ENCODE measurements at regions not wholly inside any gene's neighbourhood (a gene's known extent, or its start where the extent isn't known, plus 50 kb on each side); places are given as distances from the start of the nearest gene placed in this dataset.

- TF ChIP-seq CTCF (conservative IDR thresholded peaks at IDR 0.05): no peak
- H3K27me3 ChIP-seq (ENCODE audit: insufficient read depth, low read length): no peaks in the 10 kb centered on the region
- H3K18ac ChIP-seq (ENCODE audit: insufficient read length, low read depth, low read length): no peak overlapping the region
- H4K8ac ChIP-seq (replicated peaks; ENCODE audit: insufficient read length, low read depth, low read length): no peak overlapping the region
- H4K20me1 ChIP-seq (ENCODE audit: control insufficient read depth, insufficient read depth, insufficient read length): no peaks in the 10 kb centered on the region
- H3K23ac ChIP-seq (ENCODE audit: insufficient read length, low read depth, low read length): no peak overlapping the region
- H3K79me2 ChIP-seq (ENCODE audit: insufficient read depth, low read length): no peaks in the 10 kb centered on the region
- H3T11ph ChIP-seq (ENCODE audit: low read length): no peak overlapping the region
- H3K14ac ChIP-seq (ENCODE audit: insufficient read depth, low read length): no peak overlapping the region
- no peaks in the 10 kb centered on the region for H3K79me1 ChIP-seq (ENCODE audit: insufficient read depth, low read depth, low read length, poor library complexity, severe bottlenecking)
- peaks cover 0 to 3% of the 10 kb centered on the region in 2 experiments; a peak in 3 of 5 replicates for H3K9me3 Mint-ChIP-seq
- WGBS (ENCODE audit: extremely low coverage, insufficient read length, low lambda C conversion rate): no CpG with 5 or more reads among the region's 1 CpG
- no peak overlapping the region for H3K27ac ChIP-seq (ENCODE audit: insufficient read length, low read depth, low read length)
- H2AK5ac ChIP-seq (ENCODE audit: insufficient read length, low read length): no peak overlapping the region
- H3K9me3 ChIP-seq (ENCODE audit: control insufficient read depth, low read depth, low read length): no peaks in the 10 kb centered on the region
- H4K91ac ChIP-seq (ENCODE audit: insufficient read length, low read depth, low read length): no peak overlapping the region
- DNase-seq: no peak
- H3K27me3 Mint-ChIP-seq (ENCODE audit: low read depth): no peaks in the 10 kb centered on the region; the same call in 1 of the 2 replicates
- peaks cover 0 to 2% (median 0%) of the 10 kb centered on the region in 3 experiments; a peak in 2 of 7 replicates for H3K36me3 Mint-ChIP-seq (ENCODE audit: insufficient read depth in 1 of 3, low read depth in 3 of 3)
- H3K4ac ChIP-seq (ENCODE audit: low read depth, low read length): no peak overlapping the region
- H2BK120ac ChIP-seq (ENCODE audit: low read depth, low read length, poor library complexity, severe bottlenecking): no peak overlapping the region
- no peak overlapping the region for H2BK20ac ChIP-seq (ENCODE audit: low read depth, low read length, poor library complexity, severe bottlenecking)
- no peak overlapping the region for H2BK15ac ChIP-seq (ENCODE audit: low read depth, low read length)
- no peak overlapping the region for H3K56ac ChIP-seq (ENCODE audit: insufficient read length, low read depth, low read length)
- no peak overlapping the region for H2BK12ac ChIP-seq (ENCODE audit: insufficient read length, low read depth, low read length)
- H3K23me2 ChIP-seq (ENCODE audit: insufficient read length, low read depth, low read length, poor library complexity, severe bottlenecking): no peaks in the 10 kb centered on the region
- H2AFZ ChIP-seq (ENCODE audit: low read length): no peak overlapping the region
- H2BK5ac ChIP-seq (ENCODE audit: insufficient read length, low read length): no peak overlapping the region
- H3K4me1 Mint-ChIP-seq: no peaks in the 10 kb centered on the region
- no peak overlapping the region for H4K5ac ChIP-seq (ENCODE audit: insufficient read length, low read depth, low read length)
- H3K9ac ChIP-seq (ENCODE audit: extremely low read depth, insufficient read length, low read length): no peak overlapping the region
- no peak overlapping the region for H3K27ac Mint-ChIP-seq
- H3K4me3 Mint-ChIP-seq: no peak overlapping the region
- H3K4me1 ChIP-seq (ENCODE audit: insufficient read depth, low read length): no peaks in the 10 kb centered on the region
- H3K4me2 ChIP-seq (ENCODE audit: insufficient read depth, insufficient read length, low read length): no peak overlapping the region
Observed at GRCh38 chr10:30744106-30744505, 114.6 kb upstream of the LYZL2 start.

All from H9 (cell line).